ENCODE measurements at regions not wholly inside any gene's neighbourhood (a gene's known extent, or its start where the extent isn't known, plus 50 kb on each side); places are given as distances from the start of the nearest gene placed in this dataset.
"Not testable (repeated sequence)": the region's sequence is repeated elsewhere in the genome, so short reads cannot be mapped to it uniquely, and the experiment has no call there.

- no peak for DNase-seq
These were observed 153.6 kb upstream of the PITRM1 start for GRCh38 chr10:3325954-3326750.

- no peak for DNase-seq
These were observed 152.0 kb upstream of the PITRM1 start for GRCh38 chr10:3324612-3325038.

GRCh38 chr10:3323865-3324498, 151.4 kb upstream of the PITRM1 start:
- no peak for DNase-seq

GRCh38 chr10:3321123-3321522, 148.5 kb upstream of the PITRM1 start:
- DNase-seq, result no peak

GRCh38 chr10:3319811-3320226, 147.2 kb upstream of the PITRM1 start:
- DNase-seq, result no peak

GRCh38 chr10:3318480-3318807, 145.9 kb upstream of the PITRM1 start:
- DNase-seq, result not testable (repeated sequence)

GRCh38 chr10:3317553-3318479, 145.2 kb upstream of the PITRM1 start:
- not testable (repeated sequence) for DNase-seq

GRCh38 chr10:3314445-3315085, 142.0 kb upstream of the PITRM1 start:
- not testable (repeated sequence) for DNase-seq

- peak; percentile 47 for DNase-seq
These were observed 141.3 kb upstream of the PITRM1 start for GRCh38 chr10:3313784-3314444.

GRCh38 chr10:3312403-3312940, 139.9 kb upstream of the PITRM1 start:
- DNase-seq, result no peak

GRCh38 chr10:3310016-3310784, 137.6 kb upstream of the PITRM1 start:
- DNase-seq, result no peak

- DNase-seq, result no peak
These were observed 133.5 kb upstream of the PITRM1 start for GRCh38 chr10:3306050-3306449.

- DNase-seq, result no peak
These were observed 123.1 kb upstream of the PITRM1 start for GRCh38 chr10:3295582-3296151.

- DNase-seq, result no peak
These were observed 122.5 kb upstream of the PITRM1 start for GRCh38 chr10:3294919-3295581.

GRCh38 chr10:3293581-3294431, 121.2 kb upstream of the PITRM1 start:
- no peak for DNase-seq

- no peak for DNase-seq
These were observed 120.1 kb upstream of the PITRM1 start for GRCh38 chr10:3292636-3293035.

GRCh38 chr10:3290550-3290949, 118.0 kb upstream of the PITRM1 start:
- DNase-seq, result no peak

- no peak for DNase-seq
These were observed 115.2 kb upstream of the PITRM1 start for GRCh38 chr10:3287572-3288445.
